Stimulated activated CD4-positive, alpha-beta T cell treated with anti-CD3 and anti-CD28 coated beads, TNF-alpha, amount 100 ng/mL, for 4 hours (primary cell): ENCODE measurements at regions not wholly inside any gene's neighbourhood (a gene's known extent, or its start where the extent isn't known, plus 50 kb on each side); places are given as distances from the start of the nearest gene placed in this dataset.
"Not testable (repeated sequence)": the region's sequence is repeated elsewhere in the genome, so short reads cannot be mapped to it uniquely, and the experiment has no call there.

Experiments used
- DNase-seq, 3 experiments: peaks; one replicate each; pipeline ENCODE4 v3.0.0-alpha.2; 2020; ENCODE audit warnings: low read depth in 3 of 3

DNA sequence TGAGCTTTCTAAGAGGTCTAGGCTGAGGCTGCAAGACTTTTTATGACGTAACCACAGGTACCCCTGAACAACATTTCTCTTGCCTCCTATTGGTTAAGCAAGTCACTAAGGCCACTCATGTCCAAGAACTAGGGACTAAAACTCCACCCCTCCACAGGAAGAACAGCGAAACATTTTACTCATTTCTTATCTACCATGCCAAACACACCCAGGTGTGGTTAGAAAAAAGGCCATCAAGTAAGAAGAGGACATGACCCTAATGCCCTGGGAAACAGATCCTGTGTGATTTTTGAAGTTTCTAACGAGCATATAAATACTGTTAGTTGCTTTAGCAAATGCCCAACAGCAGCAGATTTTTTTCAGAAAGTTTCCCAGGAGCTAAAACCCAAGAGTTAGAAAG, 282.4 kb upstream of the DYNLRB2 start:
- DNase-seq = no peak

DNA sequence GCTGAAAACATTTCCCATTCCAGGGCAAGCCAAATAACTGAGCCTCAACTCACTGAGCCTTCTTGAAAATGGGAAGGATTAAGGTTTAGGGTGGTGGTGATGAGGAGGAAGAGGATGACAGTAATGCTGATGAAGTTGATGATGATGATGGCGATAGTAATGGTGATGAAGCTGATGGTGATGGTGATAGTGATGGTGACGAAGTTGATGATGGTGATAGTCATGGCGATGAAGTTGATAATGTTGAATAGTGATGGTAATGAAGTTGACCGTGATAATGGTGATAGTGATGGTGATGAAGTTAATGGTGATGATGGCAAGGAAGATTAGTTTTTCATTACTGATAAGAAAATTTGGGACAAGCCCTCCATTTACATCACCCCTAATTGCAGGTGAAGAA, 285.8 kb upstream of the DYNLRB2 start:
- no peak for DNase-seq

DNA sequence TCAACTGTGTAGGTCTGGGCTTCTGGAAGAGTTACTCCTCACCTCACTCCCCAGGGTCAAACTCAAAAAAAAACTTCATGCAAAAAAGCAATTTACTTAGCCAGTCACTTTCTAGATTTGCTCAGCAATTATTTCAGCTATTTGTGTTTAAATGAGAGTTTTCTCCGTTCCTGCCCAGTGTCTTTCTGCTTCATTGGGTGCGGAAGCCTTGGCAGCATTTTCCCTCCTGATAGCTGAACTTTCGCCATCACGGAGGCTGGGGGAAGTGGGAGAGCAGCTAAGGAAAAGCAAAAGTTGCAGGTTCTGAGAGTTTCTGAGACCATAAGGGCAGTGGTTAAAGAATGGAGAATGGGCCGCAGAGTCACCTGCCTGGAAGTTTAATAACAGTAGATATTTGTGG, 287.1 kb upstream of the DYNLRB2 start:
- DNase-seq = no peak

DNA sequence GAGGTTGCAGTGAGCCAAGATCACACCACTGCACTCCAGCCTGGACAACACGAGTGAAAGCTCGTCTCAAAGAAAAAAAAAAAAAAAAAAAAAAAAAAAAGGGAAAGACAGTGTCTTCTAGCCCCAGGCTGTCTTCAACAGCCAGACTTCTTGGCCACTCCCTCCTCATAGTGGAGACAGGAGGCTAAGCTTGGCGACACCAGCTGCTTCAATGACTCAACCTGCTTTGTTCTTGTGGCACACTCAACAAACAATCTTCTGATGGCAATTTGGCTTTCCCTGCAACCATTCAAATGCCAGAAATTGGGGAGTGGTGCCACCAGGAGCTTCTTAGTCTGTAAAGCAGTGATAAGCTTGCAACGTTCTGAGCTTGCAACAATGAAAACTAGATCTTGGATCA, 290.4 kb upstream of the DYNLRB2 start:
- no peak for DNase-seq

DNA sequence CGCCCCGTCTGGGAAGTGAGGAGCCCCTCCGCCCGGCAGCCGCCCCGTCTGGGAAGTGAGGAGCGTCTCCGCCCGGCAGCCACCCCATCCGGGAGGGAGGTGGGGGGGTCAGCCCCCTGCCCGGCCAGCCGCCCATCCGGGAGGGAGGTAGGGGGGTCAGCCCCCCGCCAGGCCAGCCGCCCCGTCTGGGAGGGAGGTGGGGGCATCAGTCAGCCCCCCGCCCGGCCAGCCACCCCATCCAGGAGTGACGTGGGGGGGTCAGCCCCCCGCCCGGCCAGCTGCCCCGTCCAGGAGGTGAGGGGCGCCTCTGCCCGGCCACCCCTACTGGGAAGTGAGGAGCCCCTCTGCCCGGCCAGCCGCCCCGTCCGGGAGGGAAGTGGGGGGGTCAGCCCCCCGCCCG, 297.5 kb upstream of the DYNLRB2 start:
- not testable (repeated sequence) for DNase-seq

DNA sequence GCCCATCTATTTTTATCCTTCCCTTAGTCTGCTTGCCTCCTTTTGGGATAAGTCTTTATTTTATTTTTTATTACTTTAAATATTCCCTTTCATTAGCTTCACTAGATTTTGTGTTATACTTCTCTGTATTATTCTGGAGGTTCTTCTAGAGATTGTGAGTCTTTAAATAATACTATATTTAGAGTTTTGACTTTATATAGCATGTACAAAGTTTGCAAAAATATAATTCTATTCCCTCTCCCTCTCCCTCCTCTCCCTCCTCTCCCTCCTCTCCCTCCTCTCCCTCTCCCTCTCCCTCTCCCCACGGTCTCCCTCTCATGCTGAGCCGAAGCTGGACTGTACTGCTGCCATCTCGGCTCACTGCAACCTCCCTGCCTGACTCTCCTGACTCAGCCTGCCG, 298.5 kb upstream of the DYNLRB2 start:
- DNase-seq = not testable (repeated sequence)

DNA sequence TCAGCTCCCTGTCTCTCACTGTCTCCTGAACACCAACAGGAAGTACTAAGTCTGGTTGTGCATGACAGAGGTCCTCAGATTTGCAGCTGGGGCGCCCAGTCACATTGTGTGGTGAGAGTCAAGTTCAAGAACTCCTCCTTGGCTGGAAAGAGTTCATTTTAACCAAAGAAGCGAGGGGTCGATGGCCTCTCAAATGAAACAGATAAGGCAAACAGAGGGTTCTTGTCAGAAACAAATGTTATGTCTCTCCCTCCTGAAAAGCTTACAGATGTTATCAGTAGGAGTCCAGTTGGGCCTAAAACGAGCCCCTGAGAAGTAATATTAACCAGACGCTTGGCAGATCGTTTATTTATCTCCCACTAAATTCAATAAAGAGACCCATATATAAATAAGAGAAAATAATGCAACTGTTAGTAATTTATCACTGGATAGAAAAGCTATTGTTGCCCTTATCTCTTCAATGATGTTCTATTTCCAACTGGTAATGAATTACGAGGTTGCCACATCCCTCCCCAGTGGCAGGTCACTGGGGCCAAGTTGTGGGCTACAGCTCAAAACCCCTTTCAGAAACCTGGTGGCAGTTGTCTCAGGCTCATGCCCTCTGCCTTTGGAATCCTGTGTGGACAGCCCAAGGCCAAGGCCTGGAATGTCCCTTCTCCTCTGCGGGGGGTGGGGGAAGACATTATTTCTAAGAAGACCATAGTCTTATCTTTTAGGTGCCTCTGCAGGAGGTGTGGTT, 307.5 kb upstream of the DYNLRB2 start:
- DNase-seq = no peak

DNA sequence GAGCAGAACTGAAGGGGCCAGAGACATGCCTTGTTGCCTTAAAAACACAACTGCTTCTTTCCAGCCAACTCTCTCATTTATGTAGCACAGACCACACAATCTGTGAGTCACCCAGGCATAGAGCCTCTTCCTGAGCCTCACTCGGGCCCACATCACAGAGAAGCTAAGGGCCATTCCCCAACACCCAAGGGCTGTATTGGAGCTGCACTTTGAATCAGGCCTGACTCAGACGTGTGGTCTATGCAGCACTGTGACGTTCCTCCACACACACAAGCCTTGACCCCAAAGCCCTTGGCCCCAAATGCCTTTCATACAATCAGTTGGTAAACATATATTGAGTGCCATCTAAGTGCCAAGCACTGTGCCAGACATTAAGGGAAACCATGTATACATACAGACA, 308.9 kb upstream of the DYNLRB2 start:
- no peak for DNase-seq

DNA sequence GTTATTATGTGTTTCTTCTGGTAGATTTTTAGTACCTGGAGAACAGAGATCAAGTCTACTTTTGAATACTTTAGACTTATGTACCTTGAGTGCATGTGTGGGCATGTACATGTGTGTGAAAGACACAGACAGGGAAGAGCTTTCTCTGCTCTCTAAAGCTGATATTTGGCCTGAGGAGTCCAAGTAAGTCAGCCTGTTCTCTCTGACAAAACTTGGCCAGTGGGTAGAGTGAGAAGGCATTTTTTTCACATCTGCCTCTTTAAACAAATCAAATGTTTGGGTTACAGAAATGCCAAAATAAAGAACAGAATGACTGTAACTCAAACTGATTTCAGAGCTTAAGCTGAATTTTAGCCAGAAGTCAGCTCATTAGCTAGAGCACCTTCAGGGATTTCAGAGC, 309.7 kb upstream of the DYNLRB2 start:
- no peak for DNase-seq

DNA sequence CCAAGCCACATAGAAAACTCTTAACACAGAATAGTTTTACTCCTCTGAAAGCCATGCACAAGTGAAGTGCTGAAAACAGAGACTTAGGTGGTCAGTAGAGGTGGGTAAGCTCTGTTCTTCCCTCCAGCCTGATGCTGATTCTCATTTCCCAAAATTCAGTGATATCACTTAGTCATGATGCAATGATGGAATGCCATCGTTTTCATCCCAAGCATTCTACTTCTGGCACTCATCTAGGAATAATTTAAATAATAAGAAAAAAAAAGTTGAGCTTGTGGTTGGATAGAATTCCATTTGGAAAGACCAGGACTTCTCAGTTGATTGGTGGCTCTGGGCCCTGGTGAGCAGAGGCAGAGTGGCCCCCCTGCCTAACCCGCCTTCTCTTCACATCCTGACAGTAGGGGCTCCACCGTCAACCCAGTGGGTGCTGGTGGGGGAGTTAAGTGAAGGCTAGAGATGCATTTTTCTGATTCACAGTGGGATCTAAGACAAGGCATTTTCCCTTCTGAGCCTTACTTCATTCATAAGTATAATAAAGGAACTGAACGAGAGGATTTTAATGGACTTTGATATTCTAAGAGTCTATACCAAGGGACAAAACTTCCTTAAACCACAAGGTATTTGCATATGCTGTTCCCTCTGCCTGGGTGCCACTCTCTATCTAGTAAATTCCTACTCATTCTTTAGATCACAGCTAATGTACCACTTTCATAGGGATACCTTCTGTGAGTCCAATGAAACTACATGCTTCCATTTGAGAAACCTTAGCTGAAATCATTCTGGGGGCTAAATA, 310.3 kb upstream of the DYNLRB2 start:
- DNase-seq = no peak

DNA sequence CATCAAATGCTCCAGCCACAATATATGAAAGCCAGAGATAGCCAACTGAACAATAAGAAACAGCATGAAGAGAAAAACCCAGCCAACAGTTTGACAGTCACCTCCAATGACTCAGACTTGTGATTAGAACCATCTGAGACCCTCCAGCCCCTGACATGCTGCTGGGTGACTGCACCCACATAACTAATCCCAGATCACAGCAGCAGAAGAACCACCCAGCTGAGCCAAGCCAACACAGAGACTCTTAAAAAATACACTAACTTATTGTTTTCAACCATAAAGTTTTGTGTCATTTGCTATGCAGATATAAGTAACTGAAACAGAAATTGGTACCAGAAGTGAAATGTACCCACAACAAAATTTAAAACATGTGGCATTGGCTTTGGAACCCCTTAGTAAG, 314.3 kb upstream of the DYNLRB2 start:
- no peak for DNase-seq

DNA sequence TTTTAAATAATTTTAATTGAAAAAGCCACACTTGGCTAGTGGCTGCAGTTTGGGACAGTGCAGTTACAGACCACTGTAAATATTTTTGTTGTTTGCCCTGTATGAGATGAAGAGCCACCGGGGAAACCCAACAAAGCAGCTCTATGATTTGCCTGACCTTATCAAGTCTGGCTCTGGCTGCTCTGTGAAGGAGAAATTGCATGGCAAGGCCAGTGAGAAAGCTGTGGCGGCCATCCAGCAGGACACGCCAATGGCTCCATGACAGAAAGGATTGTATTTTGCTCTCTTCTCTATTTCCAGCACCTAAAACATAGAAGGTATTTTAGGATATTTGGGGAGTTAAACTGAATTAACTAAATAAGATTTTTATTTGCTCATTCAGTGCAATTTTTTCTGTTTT, 330.0 kb upstream of the DYNLRB2 start:
- no peak for DNase-seq

DNA sequence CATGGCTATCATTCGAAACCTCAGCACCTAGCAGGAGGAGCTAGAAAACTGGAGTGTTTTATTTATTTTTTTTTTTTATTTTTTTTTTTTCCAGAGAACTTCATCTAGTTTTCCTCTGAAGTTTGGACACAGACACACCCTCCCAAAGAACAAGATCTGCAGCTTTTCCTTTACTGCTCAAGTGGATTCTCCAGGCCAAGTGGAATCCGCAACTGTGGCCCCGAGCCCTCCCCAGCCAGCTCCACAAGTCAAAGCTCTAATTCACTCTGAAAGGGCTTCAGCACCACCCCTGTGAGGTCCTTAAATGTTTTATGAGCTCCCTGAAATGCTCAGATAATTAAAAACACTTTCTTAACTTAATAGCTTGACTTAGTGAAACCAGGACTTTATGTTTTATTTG, 332.1 kb upstream of the DYNLRB2 start:
- no peak for DNase-seq

DNA sequence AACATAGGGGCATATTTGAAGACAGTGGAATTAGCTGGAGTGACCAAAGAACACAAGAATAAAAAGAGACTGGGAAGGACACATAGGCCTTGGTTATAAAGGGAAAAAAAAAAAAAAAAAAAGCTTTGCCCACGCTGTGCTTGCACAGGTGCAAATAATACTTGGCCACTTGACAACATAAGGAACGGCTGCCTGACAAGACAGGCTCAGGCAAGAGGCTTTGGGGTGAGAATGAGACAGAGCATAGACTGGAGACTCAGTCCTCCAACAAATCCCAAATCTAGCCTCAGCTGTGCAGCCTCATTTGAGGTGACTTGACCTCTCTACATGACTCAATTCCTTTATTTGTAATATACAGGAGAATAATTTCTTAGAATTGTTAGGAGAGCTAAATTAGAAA, 332.8 kb upstream of the DYNLRB2 start:
- no peak for DNase-seq

DNA sequence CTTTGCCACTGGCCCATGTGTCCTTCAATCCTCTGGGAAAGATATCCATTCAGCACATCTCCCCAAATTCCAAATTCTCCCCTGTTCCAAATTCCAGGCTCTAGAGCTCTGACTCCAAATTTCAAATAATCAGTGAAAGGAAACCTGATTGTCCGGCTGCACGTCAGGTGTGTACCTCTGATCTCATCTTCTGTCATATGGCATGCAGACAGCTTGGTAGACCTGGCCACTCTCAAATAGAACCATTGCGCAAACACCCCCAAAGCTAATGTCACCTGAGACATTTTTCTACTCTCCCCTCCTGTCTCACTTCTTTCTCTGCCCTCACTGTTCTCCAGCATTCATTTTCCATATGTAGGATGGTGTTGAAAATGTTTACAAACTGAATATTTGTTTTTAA, 337.0 kb upstream of the DYNLRB2 start:
- DNase-seq = no peak

DNA sequence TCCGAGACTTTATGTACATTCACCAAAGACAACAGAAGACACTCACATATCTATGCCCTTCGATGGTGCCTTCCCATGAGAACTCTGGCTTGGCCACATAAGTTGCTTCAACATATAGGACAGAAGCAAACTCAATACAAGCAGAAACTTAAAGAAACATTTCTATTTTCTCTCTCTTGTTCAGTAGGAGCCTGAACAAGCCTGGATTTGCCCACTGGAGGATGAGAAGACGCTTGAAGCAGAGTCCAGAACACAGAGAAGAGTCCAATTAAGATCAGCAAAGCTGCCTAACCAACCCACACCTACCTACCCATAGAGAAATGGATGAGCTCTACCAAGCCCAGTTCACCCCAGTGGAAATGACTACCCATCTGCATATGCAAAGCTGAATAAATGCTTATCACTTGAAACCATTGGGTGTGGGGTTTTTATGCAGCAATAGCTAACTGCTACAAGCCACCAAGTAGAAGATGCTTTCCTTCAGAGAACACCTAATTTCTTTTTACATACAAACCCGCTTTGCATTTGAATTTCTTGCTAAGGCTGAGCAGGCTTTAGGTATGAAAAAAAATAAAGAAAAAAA, 337.9 kb upstream of the DYNLRB2 start:
- no peak for DNase-seq

DNA sequence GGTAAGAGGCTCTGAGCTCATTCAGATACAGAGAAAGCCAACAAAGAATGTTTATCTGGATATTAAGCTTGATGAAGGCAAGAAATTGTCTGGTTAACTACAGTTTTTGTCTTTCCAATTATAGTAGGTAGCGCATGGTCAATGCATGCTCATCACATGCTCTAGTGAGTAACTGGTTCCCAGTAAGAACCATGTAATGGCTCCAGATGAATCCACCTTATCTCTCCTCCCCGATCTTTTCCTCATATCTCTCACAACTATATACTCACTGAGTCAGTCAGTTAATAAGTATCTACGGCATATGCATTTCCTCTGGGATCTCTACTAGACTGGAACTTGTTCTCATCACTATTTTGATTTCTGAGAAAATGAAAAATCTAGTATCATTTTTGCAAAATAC, 340.7 kb upstream of the DYNLRB2 start:
- no peak for DNase-seq

DNA sequence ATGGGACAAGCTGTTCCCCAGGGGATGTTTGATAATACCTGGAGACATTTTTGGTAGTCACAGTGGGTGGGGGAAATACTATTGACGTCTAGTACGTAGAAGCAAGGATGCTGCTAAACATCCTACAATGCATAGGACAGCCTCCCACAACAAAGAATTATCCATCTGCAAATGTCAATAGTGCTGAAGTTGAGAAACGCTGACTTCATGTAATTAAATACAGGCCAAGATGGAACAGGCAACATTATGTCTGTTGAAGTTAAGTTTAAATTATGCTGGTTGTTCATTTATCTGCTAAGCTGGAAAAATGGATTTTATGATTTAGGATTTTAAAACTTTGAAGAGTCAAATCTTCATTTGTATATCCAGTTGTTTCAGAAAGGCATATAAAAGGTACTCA, 341.2 kb upstream of the DYNLRB2 start:
- no peak for DNase-seq

DNA sequence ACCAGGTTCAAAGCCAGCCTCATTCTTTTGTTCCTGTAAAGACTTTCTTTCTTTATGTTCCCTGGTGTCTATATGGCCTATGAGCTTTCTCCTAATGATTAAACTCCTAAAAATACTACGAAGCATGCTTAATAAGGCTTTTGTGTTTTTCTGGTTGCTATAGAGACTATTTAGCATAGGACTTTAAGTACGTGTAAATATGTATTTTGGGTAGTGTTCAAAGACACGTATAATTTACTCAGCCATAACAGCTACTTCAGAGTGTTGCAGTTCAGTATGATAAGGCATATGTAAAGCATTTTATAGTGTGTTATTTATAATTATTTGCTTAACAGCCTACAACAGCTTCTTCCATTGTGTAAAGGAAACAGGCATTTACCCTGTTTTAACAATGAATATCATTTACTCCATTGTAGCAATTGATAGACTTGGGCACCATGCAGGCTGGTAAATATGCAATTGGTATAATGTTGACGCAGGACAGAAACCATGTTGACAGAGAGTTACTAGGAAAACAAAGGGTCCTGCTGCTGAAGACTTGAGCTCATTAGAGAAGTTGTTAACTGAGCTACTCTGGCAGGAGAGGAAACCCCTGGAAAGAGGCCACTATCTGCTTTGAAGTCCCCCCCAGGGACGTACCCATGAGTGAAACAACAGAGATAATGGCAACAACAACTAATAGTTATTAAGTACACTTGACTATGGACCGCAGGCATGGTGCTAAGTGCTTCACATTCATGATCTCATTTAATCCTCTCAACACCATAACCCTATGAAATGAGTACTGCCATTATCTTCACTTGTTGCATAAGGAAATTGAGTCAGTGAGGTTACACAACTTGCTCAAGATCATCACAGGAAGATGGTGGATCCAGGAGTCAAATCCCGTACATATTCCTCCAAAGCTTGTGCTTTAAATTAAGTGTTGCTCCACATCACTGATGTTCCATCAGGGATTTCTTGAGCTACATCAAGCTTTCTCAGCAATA, 342.2 kb upstream of the DYNLRB2 start:
- DNase-seq = no peak

DNA sequence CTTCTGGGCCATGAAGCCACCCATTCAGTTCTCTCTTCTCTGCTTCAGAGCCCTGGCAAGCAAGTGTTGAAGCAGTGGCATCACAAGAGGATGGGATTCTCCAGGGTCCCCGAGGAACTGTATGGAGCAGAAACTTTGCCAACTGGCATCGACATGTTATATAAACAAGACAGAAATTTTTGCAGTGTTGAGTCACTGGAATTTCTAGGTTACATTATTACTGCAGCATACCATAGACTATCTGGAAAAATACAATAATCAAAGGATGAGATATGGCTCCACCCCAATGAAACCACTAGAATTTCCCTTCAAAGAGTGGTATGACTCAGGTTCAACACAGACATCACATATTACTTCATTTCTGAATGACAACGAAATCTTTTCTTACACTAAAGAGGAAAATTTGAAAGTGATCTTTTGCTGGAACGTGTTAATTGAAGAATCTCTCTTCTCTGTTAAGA, 343.0 kb upstream of the DYNLRB2 start:
- no peak for DNase-seq

DNA sequence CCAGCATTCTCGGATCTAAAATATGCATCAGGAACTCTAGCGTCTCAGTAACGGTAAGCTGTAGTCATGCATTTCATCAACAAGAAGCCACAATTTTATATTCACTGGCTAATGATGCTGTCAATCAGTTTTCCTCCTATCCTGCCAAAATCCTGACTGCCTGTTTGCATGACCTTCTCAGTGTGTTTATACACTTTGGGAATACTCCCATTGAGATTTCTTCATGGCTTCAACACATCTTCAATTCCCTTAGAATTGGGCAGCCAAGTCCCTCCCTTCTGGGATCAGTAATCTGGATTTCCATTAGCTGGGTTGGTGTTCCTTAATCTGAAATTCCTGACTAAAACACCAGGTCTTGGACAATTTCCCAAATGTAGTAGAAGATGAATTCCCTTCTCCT, 348.9 kb upstream of the DYNLRB2 start:
- DNase-seq = no peak
